RWPE1 (cell line): ENCODE measurements at regions not wholly inside any gene's neighbourhood (a gene's known extent, or its start where the extent isn't known, plus 50 kb on each side); places are given as distances from the start of the nearest gene placed in this dataset.

Source experiments
- CTCF ChIA-PET: fragments of 350-600 bp; sonication (Branson Sonifier 250); formaldehyde crosslinking; extraction: SDS; loops from one replicate; lab custom pipeline; 2021; lab: Yijun Ruan, JAX
- POLR2A ChIA-PET: fragments of 400-600 bp; formaldehyde crosslinking; extraction: SDS; loops from one replicate; lab custom pipeline; 2020; ENCODE audit warnings: antibody characterized with exemption; ENCODE audit not compliant: low non-redundant PET; lab: Yijun Ruan, JAX
- DNase-seq: peaks from one replicate; pipeline ENCODE4 v3.0.0; 2012; ENCODE audit warnings: low spot score
- H3K27ac ChIP-seq: fragments of 450-650 bp; 2 replicates; pipeline ENCODE4 v1.5.1; 2017
- CTCF ChIP-seq: fragments of 450-650 bp; conservative IDR thresholded peaks from 2 replicates; pipeline ENCODE4 v1.5.1; 2017; ENCODE audit warnings: low read depth, mild to moderate bottlenecking

DNA sequence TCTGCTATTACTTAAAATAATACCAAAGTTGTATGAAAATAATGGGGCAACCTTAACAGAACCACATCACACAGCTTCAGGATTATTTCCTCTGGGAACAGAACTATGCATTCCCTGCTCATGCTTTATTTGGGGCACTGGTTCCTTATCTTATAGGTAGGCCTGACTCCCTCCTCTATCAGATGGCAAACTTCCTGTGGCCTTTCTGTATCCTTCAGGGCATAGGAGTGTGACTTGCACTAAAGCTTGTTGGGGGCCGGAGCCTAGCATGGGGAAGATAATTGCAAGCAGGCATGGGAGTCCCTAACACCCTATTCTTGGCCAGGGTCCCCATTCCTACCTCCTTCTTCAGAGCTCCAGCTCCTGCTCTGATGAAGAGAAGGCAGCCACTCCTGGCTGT is 167.2 kb upstream of the SERTAD2 start:
- POLR2A ChIA-PET, result no interaction called here
- CTCF ChIA-PET, result no interaction called here
- no peak for DNase-seq
- H3K27ac ChIP-seq, result no peak overlapping the region
- TF ChIP-seq CTCF, result no peak

DNA sequence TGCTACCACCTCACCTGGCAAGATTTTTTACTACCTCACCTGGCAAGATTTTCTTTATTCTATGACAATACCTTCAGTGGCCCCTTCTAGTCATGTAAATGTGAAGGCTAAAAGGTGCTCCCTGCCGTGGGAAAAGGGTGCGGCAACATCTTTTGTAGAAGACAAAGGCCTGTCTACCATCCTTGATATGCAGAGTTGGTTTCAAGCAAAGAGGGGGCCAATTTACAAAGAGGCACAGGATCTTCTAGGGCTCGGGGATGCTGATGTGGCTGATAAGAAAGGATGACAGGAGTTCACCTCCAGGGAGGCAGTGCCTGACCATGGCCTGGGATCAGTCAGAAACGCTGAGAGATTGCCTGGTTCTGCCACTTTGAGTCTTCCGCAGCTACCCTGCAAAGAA is 165.4 kb upstream of the SLC1A4 start:
- POLR2A ChIA-PET, result no interaction called here
- no peak for TF ChIP-seq CTCF
- CTCF ChIA-PET, result no interaction called here
- H3K27ac ChIP-seq, result no peak overlapping the region
- DNase-seq, result no peak

- DNase-seq, result no peak
- no peak overlapping the region for H3K27ac ChIP-seq
- POLR2A ChIA-PET, result no interaction called here
- CTCF ChIA-PET, result no interaction called here
- TF ChIP-seq CTCF, result no peak
Measured at GRCh38 chr2:64825831-64826491, 163.2 kb upstream of the SLC1A4 start.

DNA sequence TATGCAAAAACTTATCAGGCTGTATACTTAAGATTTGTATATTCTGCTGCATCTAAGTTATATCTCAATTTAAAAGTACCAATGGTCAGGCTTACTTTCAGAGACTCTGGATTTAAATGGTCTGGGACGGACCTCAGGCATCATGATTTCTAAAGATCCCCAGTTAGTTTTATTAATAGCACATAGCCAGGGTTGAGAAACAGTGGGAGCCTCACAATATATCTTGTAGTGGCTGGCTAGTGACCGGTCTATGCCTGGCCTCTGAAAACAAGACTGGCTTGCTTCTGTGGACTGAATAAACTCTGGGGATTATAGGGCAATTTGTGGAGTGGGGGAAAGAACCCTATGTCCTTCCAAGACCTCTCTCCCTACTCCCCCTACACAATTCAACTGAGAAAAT is 162.5 kb upstream of the SLC1A4 start:
- CTCF ChIA-PET, result no interaction called here

DNA sequence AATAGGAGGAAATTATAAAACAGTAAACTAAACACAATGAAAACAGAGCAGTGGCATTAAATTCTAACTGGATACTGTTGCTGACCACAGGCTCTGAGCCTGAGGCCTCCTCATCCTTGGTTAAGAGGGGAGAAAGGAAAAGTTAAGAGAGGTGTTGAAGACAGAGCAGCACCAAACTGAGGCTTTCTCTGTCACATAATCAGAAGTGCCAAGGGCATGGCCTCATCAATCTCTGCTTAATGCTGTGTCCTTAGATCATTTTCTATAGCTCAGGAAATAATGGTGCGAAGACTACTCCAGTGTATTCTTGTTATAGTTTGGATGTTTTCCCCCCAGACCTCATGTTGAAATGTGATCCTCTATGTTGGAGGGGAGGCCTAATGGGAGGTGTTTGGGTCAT is 160.9 kb upstream of the SLC1A4 start:
- CTCF ChIA-PET, result interaction anchor here (0.6 kb wide), 1 partner anchor 36 kb away, joined by 3 read pairs; no protein-coding TSS in a partner anchor
- DNase-seq, result no peak
- TF ChIP-seq CTCF, result no peak
- POLR2A ChIA-PET, result no interaction called here
- no peak overlapping the region for H3K27ac ChIP-seq

More for the DNA sequence above, 162.5 kb upstream of the SLC1A4 start:
- DNase-seq, result no peak
- TF ChIP-seq CTCF, result no peak
- POLR2A ChIA-PET, result no interaction called here
- H3K27ac ChIP-seq, result no peak overlapping the region

DNA sequence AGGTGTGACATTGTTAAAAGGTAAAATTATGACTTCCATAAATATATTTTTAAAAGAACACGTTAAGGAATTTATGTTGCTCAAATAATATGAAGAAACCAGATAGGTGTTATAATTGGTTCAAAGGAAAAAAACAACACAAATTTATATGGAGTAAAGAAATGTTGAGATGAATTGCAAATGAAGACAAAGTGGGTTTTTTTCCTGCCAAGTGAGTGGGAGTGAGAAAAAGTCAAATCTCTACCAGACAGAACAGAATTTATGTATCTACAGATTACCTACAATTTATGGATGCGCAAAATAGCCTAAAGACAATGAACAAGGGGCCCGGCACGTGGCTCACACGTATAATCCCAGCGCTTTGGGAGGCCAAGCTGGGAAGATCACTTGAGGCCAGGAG is 159.7 kb upstream of the SLC1A4 start:
- POLR2A ChIA-PET, result no interaction called here

More for the DNA sequence above, 159.7 kb upstream of the SLC1A4 start:
- no peak for TF ChIP-seq CTCF
- no peak overlapping the region for H3K27ac ChIP-seq
- CTCF ChIA-PET, result no interaction called here
- DNase-seq, result no peak
